Lung (tissue), 11 donors: ENCODE measurements at regions not wholly inside any gene's neighbourhood (a gene's known extent, or its start where the extent isn't known, plus 50 kb on each side); places are given as distances from the start of the nearest gene placed in this dataset.

Experiments used
- ATAC-seq: fragments of 200-7000 bp; cut with Tn5 transposase; one replicate; pipeline ENCODE4 v1.9.1; 2020; ENCODE audit warnings: moderate number of reproducible peaks; ENCODE audit not compliant: insufficient read depth, low FRiP score
- DNase-seq, 3 donors: peaks; one replicate each; pipeline ENCODE4 v3.0.0-alpha.2; 2013 to 2017
- H3K27ac ChIP-seq, 2 donors: one replicate each; pipeline ENCODE4 v1.5.1; 2013; ENCODE audit warnings: mild to moderate bottlenecking in 2 of 2, moderate library complexity in 2 of 2, control low read depth in 1 of 2, inconsistent platforms in 1 of 2, low read depth in 1 of 2, low read length in 1 of 2
- H3K27me3 ChIP-seq, 3 donors: one replicate each; pipeline ENCODE4 v1.5.1; 2013; ENCODE audit warnings: low read length in 2 of 3; ENCODE audit not compliant: control insufficient read depth in 3 of 3, insufficient read depth in 3 of 3
- H3K36me3 ChIP-seq, 4 donors: one replicate each; pipeline ENCODE4 v1.5.1; 2013; ENCODE audit warnings: low read length in 4 of 4, mild to moderate bottlenecking in 1 of 4, moderate library complexity in 1 of 4; ENCODE audit not compliant: control insufficient read depth in 4 of 4, insufficient read depth in 4 of 4
- H3K4me1 ChIP-seq, 5 donors: one replicate each; pipeline ENCODE4 v1.5.1; 2013; ENCODE audit warnings: low read length in 5 of 5, mild to moderate bottlenecking in 2 of 5, moderate library complexity in 1 of 5; ENCODE audit not compliant: control insufficient read depth in 5 of 5, insufficient read depth in 5 of 5
- H3K4me3 ChIP-seq: one replicate; pipeline ENCODE4 v1.5.1; 2013; ENCODE audit warnings: mild to moderate bottlenecking, control low read depth, moderate library complexity
- H3K9ac ChIP-seq, 2 donors: one replicate each; pipeline ENCODE4 v1.5.1; 2013; ENCODE audit warnings: low read length in 2 of 2, control low read depth in 1 of 2; ENCODE audit not compliant: insufficient read depth in 1 of 2
- H3K9me3 ChIP-seq, 4 donors: one replicate each; pipeline ENCODE4 v1.5.1; 2013; ENCODE audit warnings: low read length in 3 of 4, mild to moderate bottlenecking in 1 of 4, moderate library complexity in 1 of 4; ENCODE audit not compliant: control insufficient read depth in 4 of 4, insufficient read depth in 3 of 4
- WGBS, 2 donors: extraction: QIAGEN DNeasy Blood & Tissue Kit; methylation state at CpG; one replicate each; pipeline ENCODE4 v1.1.7; 2013; 5-methylcytosine and 5-hydroxymethylcytosine counted together
- TF ChIP-seq, protein P1 (sequence below): IDR thresholded peaks from 2 replicates; pipeline ENCODE4 v1.5.1; 2012; ENCODE audit warnings: mild to moderate bottlenecking; ENCODE audit errors: control extremely low read depth, extremely low read depth
- donor health status: control.
- donor health status: control.
- donor health status: Bipolar disorder and iron deficiency.
- donor health status: healthy.
- donor health status: DM: yes; HTN: yes; CAD: no.

DNA sequence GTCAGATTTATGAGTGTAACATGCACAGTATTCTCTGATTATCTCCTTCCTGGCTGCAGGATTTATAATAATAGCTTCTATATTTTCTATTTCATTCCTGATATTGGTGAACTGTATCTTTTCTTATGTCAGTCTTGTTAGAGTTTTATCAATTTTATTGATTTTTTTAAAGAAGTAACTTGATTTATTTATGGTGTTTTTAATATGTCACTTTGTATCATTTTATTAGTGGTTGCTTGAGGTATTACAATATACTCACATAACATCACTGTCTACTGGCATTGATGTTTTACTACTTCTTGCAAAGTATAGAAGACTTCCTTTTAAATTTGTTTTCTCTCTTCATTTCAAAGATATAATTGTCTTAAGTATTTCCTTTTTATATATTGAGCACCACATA lies 270.5 kb upstream of the GYPC start:
- no peak for DNase-seq
- H3K27me3 ChIP-seq, result no peaks in the 10 kb centered on the region
- H3K4me1 ChIP-seq, result peaks cover 0 to 2% (median 0%) of the 10 kb centered on the region in 5 donors
- H3K4me3 ChIP-seq, result no peak overlapping the region
- H3K9ac ChIP-seq, result no peak overlapping the region
- TF ChIP-seq, protein P1, sequence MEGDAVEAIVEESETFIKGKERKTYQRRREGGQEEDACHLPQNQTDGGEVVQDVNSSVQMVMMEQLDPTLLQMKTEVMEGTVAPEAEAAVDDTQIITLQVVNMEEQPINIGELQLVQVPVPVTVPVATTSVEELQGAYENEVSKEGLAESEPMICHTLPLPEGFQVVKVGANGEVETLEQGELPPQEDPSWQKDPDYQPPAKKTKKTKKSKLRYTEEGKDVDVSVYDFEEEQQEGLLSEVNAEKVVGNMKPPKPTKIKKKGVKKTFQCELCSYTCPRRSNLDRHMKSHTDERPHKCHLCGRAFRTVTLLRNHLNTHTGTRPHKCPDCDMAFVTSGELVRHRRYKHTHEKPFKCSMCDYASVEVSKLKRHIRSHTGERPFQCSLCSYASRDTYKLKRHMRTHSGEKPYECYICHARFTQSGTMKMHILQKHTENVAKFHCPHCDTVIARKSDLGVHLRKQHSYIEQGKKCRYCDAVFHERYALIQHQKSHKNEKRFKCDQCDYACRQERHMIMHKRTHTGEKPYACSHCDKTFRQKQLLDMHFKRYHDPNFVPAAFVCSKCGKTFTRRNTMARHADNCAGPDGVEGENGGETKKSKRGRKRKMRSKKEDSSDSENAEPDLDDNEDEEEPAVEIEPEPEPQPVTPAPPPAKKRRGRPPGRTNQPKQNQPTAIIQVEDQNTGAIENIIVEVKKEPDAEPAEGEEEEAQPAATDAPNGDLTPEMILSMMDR, result no peak
- H3K9me3 ChIP-seq, result peaks cover 0 to 5% (median 0%) of the 10 kb centered on the region in 4 donors
- H3K36me3 ChIP-seq, result no peaks in the 10 kb centered on the region
- no peak for ATAC-seq
- H3K27ac ChIP-seq, result no peak overlapping the region

DNA sequence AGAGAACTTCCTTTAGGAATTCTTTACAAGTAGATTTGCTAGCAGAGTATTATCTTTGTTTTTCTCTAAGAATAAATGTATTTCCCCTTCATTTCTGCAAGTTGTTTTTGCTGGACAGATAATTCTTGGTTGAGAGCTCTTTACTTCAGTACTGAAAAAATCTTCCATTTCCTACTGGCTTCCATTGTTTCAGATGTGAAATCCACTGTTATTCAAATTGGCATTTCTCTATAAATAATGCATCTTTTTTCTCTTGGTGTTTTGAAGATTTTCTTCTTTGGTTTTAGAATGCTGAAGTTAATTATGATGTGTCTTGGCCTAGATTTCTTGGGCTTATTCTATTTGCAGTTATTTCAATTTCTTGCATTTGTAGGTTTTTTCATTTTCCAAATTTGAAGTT lies 270.0 kb upstream of the GYPC start:
- no peak for ATAC-seq
- no peak overlapping the region for H3K9ac ChIP-seq
- no peaks in the 10 kb centered on the region for H3K27me3 ChIP-seq
- H3K9me3 ChIP-seq, result peaks cover 0 to 5% (median 0%) of the 10 kb centered on the region in 4 donors
- peaks cover 0 to 2% (median 0%) of the 10 kb centered on the region in 5 donors for H3K4me1 ChIP-seq
- no peak overlapping the region for H3K4me3 ChIP-seq
- no peak for DNase-seq
- no peaks in the 10 kb centered on the region for H3K36me3 ChIP-seq
- no peak overlapping the region for H3K27ac ChIP-seq
- TF ChIP-seq, protein P1, result no peak

DNA sequence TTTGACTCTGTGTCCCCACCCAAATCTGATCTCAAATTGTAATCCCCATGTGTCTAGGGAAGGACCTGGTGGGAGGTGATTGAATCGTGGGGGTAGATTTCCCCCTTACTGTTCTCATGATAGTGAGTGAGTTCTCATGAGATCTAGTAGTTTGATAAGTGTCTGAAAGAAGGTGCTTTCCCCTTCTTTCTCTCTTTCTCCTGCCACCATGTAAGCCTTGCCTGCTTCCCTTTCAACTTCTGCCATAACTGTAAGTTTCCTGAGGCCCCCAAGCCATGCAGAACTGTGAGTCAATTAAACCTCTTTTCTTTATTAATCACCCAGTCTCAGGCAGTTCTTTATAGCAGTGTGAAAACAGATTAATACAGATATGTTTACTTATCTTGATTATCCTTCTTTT lies 266.5 kb upstream of the GYPC start:
- Histone ChIP-seq H3K4me3 (no peak overlapping the region), H3K9ac (no peak overlapping the region), H3K36me3 (no peaks in the 10 kb centered on the region), H3K27me3 (no peaks in the 10 kb centered on the region), H3K27ac (no peak overlapping the region), H3K9me3 (peaks cover 0 to 5% (median 0%) of the 10 kb centered on the region in 4 donors), H3K4me1 (no peaks in the 10 kb centered on the region)
- 68 to 70% methylated on average over 1 of the region's 1 CpG for WGBS, 2 donors
- DNase-seq (no peak), ATAC-seq (no peak)
- TF ChIP-seq, protein P1, result no peak

DNA sequence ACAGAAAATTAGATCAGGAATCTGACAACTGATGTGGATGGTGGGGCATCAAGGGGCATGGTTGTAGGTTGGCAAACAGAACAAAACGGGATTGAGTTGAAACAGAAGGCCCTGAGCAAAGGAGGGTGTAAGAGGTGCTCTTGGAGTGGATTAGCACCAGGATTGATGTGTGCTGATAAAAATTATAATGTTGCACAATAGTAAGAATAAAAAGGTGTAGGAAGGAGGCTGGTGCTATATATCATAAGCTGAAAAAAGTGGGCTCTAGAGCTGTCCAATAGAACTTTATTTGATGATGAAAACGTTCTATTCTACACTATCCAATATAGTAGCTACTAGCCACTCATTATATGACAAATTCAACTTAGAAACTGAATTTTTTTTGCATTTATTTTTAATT lies 263.1 kb upstream of the GYPC start:
- WGBS, 2 donors, result 50 to 76% methylated on average over 2 of the region's 2 CpGs

More for the DNA sequence above, 263.1 kb upstream of the GYPC start:
- H3K27ac ChIP-seq, result no peak overlapping the region
- H3K4me3 ChIP-seq, result no peak overlapping the region
- DNase-seq (no peak), ATAC-seq (no peak)
- no peaks in the 10 kb centered on the region for H3K9me3 ChIP-seq
- TF ChIP-seq, protein P1, result no peak
- H3K9ac ChIP-seq, result no peak overlapping the region
- no peaks in the 10 kb centered on the region for H3K4me1 ChIP-seq
- no peaks in the 10 kb centered on the region for H3K27me3 ChIP-seq
- no peaks in the 10 kb centered on the region for H3K36me3 ChIP-seq
